Epidermal melanocyte (primary cell): ENCODE measurements at regions not wholly inside any gene's neighbourhood (a gene's known extent, or its start where the extent isn't known, plus 50 kb on each side); places are given as distances from the start of the nearest gene placed in this dataset.
"Not testable (repeated sequence)": the region's sequence is repeated elsewhere in the genome, so short reads cannot be mapped to it uniquely, and the experiment has no call there.

Source experiments
- DNase-seq: peaks from one replicate; pipeline ENCODE4 v3.0.0; 2011; ENCODE audit warnings: low spot score; ENCODE audit not compliant: insufficient read length

- DNase-seq: no peak
Measured at GRCh38 chr20:25848222-25848621, 151.6 kb upstream of the ZNF337 start.

DNA sequence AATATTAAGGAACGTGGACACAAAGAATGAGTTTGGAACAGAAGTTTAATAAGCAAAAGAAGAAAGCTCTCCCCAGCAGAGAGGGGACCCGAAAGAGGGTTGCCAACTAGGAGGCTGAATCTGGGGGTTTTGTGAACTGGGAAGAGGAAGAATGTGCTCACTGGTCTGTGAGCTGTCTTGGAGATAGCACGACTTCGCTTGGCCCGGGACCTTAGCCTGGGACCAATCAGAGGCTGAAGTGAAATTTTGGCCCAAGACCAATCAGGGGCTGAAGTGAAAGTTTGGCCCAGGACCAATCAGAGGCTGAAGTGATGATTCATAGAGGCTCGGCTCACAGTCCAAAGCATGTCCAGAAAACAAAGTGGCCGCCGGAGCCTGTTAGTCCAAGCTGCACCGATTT lies 148.0 kb upstream of the ZNF337 start:
- not testable (repeated sequence) for DNase-seq

DNA sequence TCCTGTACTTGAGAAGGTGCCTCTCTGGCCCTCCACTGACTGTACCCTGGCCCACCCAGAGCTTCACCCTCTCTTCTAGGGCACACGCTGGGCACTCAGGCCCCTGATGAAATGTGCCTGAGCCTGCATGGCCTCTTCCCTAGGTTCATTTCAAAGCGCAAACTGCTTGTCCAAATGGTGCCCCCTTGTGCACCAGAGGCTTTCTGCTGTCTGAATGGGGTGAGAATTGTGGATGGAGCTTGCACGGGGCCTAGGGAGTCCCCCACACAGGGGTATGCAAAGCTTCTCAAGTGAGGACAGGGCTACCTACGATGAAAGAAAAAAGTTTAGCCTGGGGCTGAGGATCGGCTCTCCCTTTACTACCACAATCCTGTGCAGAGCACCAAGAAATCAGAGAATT lies 116.9 kb upstream of the ZNF337 start:
- DNase-seq: not testable (repeated sequence)

DNA sequence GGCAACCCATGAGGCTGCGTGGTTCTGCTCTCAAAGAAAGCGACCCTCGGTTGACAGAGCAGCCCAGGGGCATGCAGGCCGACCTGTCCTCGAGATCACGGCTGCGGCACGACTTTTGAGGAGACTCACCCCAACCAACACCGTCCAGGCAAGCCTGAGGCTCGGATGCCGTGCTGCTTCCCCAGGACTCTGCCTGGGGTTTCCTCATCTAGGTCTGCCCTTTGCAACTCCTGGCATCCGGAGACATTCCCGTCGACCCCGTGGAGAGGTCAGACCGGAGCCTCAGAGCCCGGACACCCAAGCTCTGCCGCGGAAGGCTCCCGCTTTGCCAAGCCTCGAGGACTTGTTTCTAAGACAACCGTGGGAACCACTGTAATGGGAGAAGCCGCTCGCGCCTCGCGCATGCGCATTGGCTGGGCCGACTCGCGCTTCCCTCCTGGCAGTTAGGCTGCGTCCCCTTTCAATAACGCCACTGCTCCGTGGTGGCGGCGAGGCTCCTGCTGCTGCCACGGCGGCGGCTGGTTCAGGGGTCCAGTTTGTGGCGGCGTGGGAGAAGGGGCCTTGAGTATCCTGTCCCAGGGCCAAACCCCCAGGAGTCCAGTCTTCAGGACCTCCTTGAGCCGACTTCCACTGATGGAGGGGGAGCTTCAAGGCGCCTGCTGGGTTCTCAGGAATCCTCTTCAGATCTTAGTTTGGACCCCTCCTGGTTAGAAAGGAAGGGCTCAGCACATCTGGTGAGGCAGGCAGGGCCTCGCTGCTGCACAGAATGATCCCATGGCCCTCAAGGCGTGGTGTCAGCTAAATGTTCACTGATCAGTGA lies 101.7 kb upstream of the ZNF337 start:
- not testable (repeated sequence) for DNase-seq

DNA sequence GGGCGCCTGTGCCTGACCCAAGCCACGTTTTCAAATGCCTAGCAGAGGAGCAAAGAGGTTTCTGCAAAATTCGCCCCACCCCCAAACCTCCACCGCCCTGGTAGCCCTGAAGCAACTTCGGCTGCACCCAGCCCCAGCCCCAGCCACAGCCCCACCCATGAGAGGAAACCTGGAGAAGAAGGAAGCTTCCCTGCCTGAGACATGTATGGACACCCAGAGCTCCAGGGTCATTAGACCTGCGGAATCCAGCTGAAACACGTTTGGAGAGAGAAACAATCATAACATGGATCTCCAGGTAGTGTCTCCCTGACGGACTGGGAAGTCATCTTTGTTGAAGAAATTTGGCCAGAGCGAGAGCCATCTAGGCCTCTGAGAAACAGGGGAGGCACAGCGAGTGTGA lies 100.4 kb upstream of the ZNF337 start:
- DNase-seq: not testable (repeated sequence)

DNA sequence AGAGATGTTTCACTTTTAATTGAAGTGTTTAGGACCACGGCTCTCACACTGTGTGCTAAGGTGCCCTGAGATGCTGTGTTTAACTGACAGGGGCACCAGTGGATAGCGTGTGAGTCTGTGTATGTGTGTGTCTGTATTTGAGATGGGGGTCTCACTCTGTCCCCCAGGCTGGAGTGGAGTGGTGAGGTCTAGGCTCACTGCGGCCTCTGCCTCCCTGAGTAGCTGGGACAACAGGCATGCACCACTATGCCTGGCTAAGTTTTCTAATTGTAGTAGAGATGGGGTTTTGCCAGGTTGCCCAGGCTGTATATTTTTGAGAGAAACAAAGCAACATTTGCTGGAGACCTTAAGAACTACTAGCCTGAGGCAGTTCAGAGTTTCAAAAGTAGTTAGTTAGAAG lies 80.6 kb upstream of the ZNF337 start:
- not testable (repeated sequence) for DNase-seq

GRCh38 chr20:25774711-25775110 lies 78.1 kb upstream of the ZNF337 start:
- DNase-seq: not testable (repeated sequence)

GRCh38 chr20:25774203-25774602 lies 77.5 kb upstream of the ZNF337 start:
- not testable (repeated sequence) for DNase-seq

DNA sequence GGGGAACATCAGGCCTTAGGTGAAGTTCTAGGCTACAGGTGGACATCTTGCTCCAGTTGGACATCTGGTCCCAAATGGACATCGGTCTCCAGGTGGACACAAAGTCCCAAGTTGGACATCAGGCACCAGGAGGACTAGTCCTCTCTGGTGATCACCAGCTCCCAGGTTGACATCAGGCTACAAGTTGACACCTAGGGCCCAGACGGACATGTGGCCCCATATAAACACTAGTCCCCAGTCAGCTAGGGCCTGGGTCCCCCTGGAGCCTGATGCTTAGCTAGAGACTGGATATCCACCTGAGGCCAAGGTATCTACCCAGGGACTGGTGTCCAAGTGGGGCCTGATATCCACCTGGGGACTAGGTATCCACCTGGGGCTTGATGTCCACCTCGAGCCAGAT lies 75.8 kb upstream of the ZNF337 start:
- DNase-seq: not testable (repeated sequence)

GRCh38 chr20:25771818-25772217 lies 75.2 kb upstream of the ZNF337 start:
- DNase-seq: not testable (repeated sequence)

- DNase-seq: no peak
Measured at GRCh38 chr20:25761596-25761995, 64.9 kb upstream of the ZNF337 start.

- not testable (repeated sequence) for DNase-seq
Measured at GRCh38 chr20:25761046-25761445, 64.4 kb upstream of the ZNF337 start.

DNA sequence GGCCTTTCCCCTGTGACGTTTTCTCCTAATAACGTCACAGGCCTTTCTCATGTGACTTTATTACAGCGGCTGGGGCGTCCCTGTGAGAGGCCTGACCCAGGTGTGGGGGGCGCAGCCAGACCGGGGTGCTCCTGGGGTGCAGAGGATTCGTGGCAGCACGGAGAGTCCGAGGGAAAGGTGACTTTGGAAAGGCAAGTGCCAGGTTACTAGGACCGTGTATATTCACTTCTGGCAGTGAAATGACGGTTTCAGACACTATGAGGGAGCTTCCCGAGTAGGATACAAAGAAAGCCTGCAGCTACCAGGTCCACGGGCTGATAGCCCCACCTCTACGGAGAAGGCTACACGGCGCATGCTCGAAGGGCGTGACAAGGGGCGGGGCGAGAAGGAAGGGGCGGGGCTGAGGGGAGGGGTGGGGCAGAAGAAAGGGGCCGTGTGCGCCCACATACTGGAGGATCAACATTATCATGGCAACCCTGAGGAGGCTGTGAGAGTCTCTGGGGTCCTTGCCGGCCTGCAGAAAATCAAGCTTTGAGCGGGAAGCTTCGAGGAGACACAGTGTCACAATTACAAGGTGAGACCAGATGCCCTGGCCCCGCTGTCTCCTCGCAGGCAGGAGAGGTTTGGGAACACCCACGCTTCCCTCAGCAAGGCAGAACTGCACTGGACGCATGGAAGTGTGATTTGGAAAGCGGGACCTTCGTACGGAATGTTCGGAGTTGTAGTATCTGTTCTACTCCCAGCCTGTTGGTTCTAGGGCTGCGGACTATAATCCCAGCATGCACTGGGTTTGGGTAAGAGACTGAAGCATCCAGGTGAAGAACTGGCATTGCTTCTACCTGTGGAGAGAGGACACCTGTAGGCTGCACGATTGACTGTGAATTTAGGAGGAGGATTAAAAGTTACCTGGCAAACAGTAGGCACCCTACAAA lies 54.4 kb upstream of the ZNF337 start:
- DNase-seq: peak; percentile 40

GRCh38 chr20:25750220-25750764 lies 53.6 kb upstream of the ZNF337 start:
- no peak for DNase-seq

DNA sequence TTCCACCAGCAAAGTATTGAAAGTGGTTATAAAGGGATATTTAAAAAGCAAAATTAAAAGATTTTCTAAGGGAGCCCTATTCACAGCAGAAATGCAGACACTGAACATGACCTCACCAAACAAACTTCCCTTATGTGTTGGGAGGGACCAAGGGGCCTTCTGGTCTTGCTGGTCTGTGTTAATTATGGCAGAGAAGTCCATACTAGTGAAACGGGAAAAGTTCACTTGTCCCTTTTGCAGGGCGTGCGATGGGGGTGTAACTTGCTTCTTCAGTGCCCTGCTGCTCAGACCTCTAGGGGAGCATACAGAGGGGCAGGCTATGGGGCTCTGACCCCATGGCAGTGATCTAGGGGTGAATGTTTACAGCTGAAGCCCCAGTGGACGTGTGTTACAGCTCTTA lies 53.0 kb upstream of the ZNF337 start:
- no peak for DNase-seq
